Keratinocyte (primary cell): ENCODE measurements at regions not wholly inside any gene's neighbourhood (a gene's known extent, or its start where the extent isn't known, plus 50 kb on each side); places are given as distances from the start of the nearest gene placed in this dataset.
A peak's percentile ranks its signal among the peaks of the same experiment; 100 is the strongest.

Experiments
- DNase-seq: peaks from one replicate; pipeline ENCODE4 v3.0.0-alpha.2; 2011; ENCODE audit warnings: low read depth, missing footprints, low spot score
- FAIRE-seq: peaks from 2 replicates; lab custom pipeline; 2011; peaks lifted over from hg19 to GRCh38; lab: Jason Lieb, UNC
- H2AFZ ChIP-seq: 2 replicates; pipeline ENCODE4 v1.6.0; 2012; ENCODE audit warnings: low read length, control low read depth, inconsistent platforms; ENCODE audit not compliant: control insufficient read depth
- H3K27ac ChIP-seq: 2 replicates; pipeline ENCODE4 v1.5.1; 2011; ENCODE audit warnings: low read length; ENCODE audit not compliant: control insufficient read depth, insufficient read depth
- H3K27me3 ChIP-seq: 3 replicates; pipeline ENCODE4 v1.6.0; 2011; ENCODE audit warnings: low read length; ENCODE audit not compliant: control insufficient read depth, insufficient read depth; ENCODE audit errors: extremely low read depth
- H3K36me3 ChIP-seq, 2 experiments: 2 replicates in 1 of 2; 3 replicates in 1 of 2; pipeline ENCODE4 v1.5.1; 2011; ENCODE audit warnings: low read length in 2 of 2, mild to moderate bottlenecking in 1 of 2; ENCODE audit not compliant: control insufficient read depth in 2 of 2, insufficient read depth in 2 of 2; ENCODE audit errors: extremely low read depth in 1 of 2
- H3K4me1 ChIP-seq: 3 replicates; pipeline ENCODE4 v1.5.1; 2011; ENCODE audit warnings: low read length; ENCODE audit not compliant: control insufficient read depth, insufficient read depth; ENCODE audit errors: extremely low read depth
- H3K4me2 ChIP-seq: 3 replicates; pipeline ENCODE4 v1.6.0; 2011; ENCODE audit warnings: low read depth, low read length; ENCODE audit not compliant: control insufficient read depth, insufficient read depth; ENCODE audit errors: extremely low read depth
- H3K4me3 ChIP-seq, 3 experiments: fragments of 200-600 bp in 1 of 3; sonication (generic) in 1 of 3; 2 replicates in 2 of 3; 3 replicates in 1 of 3; pipeline ENCODE4 v1.5.1; 2011 to 2016; ENCODE audit warnings: low read length in 3 of 3, mild to moderate bottlenecking in 3 of 3, control low read depth in 2 of 3, inconsistent platforms in 1 of 3, low read depth in 1 of 3, mixed read lengths in 1 of 3, mixed run types in 1 of 3, moderate library complexity in 1 of 3; ENCODE audit not compliant: control insufficient read depth in 2 of 3, insufficient read depth in 2 of 3; ENCODE audit errors: extremely low read depth in 1 of 3
- H3K79me2 ChIP-seq: 2 replicates; pipeline ENCODE4 v1.6.0; 2012; ENCODE audit warnings: low read length; ENCODE audit not compliant: control insufficient read depth, insufficient read depth
- H3K9ac ChIP-seq: 3 replicates; pipeline ENCODE4 v1.6.0; 2011; ENCODE audit warnings: low read length; ENCODE audit not compliant: control insufficient read depth, insufficient read depth; ENCODE audit errors: extremely low read depth
- H3K9me1 ChIP-seq: 3 replicates; pipeline ENCODE4 v1.6.0; 2011; ENCODE audit warnings: low read length; ENCODE audit not compliant: control insufficient read depth, insufficient read depth; ENCODE audit errors: extremely low read depth
- H3K9me3 ChIP-seq: 2 replicates; pipeline ENCODE4 v1.5.1; 2012; ENCODE audit warnings: low read depth, low read length; ENCODE audit not compliant: control insufficient read depth
- H4K20me1 ChIP-seq: 3 replicates; pipeline ENCODE4 v1.6.0; 2011; ENCODE audit warnings: low read length; ENCODE audit not compliant: control insufficient read depth, insufficient read depth; ENCODE audit errors: extremely low read depth
- CTCF ChIP-seq, 3 experiments: IDR thresholded peaks in 1 of 3; conservative IDR thresholded peaks in 1 of 3; optimal IDR thresholded peaks in 1 of 3; 2 replicates in 2 of 3; 3 replicates in 1 of 3; pipeline versions ENCODE3 to v1.5.1; 2011; ENCODE audit warnings: low read length in 3 of 3, mild to moderate bottlenecking in 3 of 3, moderate library complexity in 2 of 3, control low read depth in 1 of 3, inconsistent platforms in 1 of 3; ENCODE audit not compliant: insufficient read depth in 2 of 3; ENCODE audit errors: extremely low read depth in 1 of 3
- EZH2 ChIP-seq: IDR thresholded peaks from one replicate; pipeline ENCODE4 v1.6.1; 2012; ENCODE audit warnings: inconsistent platforms, mild to moderate bottlenecking, low read length, moderate library complexity
- dilution Hi-C: fragments of 300-500 bp; cut with MboI; formaldehyde crosslinking; loops from one replicate; pipeline ENCODE4 v1.7.0; 2020; ENCODE audit warnings: low sequenced_read_pairs; ENCODE audit not compliant: extremely low pct_ligation_motif_present

GRCh38 chr15:38690719-38691332, 126.2 kb upstream of the RASGRP1 start:
- Histone ChIP-seq H4K20me1 (no peaks in the 10 kb centered on the region), H3K9ac (no peak overlapping the region), H3K4me3 (no peak overlapping the region), H3K79me2 (no peaks in the 10 kb centered on the region), H3K4me2 (no peak overlapping the region), H3K36me3 (no peaks in the 10 kb centered on the region), H2AFZ (no peak overlapping the region), H3K4me1 (peaks cover 8% of the 10 kb centered on the region), H3K27ac (no peak overlapping the region), H3K9me3 (no peaks in the 10 kb centered on the region), H3K9me1 (no peaks in the 10 kb centered on the region), H3K27me3 (no peaks in the 10 kb centered on the region)
- FAIRE-seq (peak; percentile 97), DNase-seq (no peak)
- dilution Hi-C loops, result loop anchor here (25.0 kb wide), 1 partner anchor 179 kb away; no protein-coding TSS in a partner anchor
- TF ChIP-seq EZH2, result no peak
- TF ChIP-seq CTCF (optimal IDR thresholded peaks at IDR 0.05 in 1 of 3, IDR thresholded peaks at IDR 0.05 in 1 of 3, conservative IDR thresholded peaks at IDR 0.05 in 1 of 3; ENCODE audit: extremely low read depth in 1 of 3, insufficient read depth in 2 of 3, low read length in 3 of 3), result peak; percentile 80 to 90 (median 83)

- Histone ChIP-seq H4K20me1 (no peaks in the 10 kb centered on the region), H3K4me2 (no peak overlapping the region), H2AFZ (no peak overlapping the region), H3K27me3 (no peaks in the 10 kb centered on the region), H3K9ac (no peak overlapping the region), H3K9me1 (no peaks in the 10 kb centered on the region), H3K36me3 (no peaks in the 10 kb centered on the region), H3K4me3 (no peak overlapping the region), H3K27ac (no peak overlapping the region), H3K4me1 (peaks cover 8% of the 10 kb centered on the region), H3K79me2 (no peaks in the 10 kb centered on the region), H3K9me3 (no peaks in the 10 kb centered on the region)
- dilution Hi-C loops, result loop anchor here (25.0 kb wide), 1 partner anchor 179 kb away; no protein-coding TSS in a partner anchor
- TF ChIP-seq CTCF (optimal IDR thresholded peaks at IDR 0.05 in 1 of 3, IDR thresholded peaks at IDR 0.05 in 1 of 3, conservative IDR thresholded peaks at IDR 0.05 in 1 of 3; ENCODE audit: extremely low read depth in 1 of 3, insufficient read depth in 2 of 3, low read length in 3 of 3) (no peak), EZH2 (no peak)
- DNase-seq (no peak), FAIRE-seq (no peak)
Measured at GRCh38 chr15:38691377-38691776, 126.8 kb upstream of the RASGRP1 start.
